ENCODE measurements at regions not wholly inside any gene's neighbourhood (a gene's known extent, or its start where the extent isn't known, plus 50 kb on each side); places are given as distances from the start of the nearest gene placed in this dataset.

- TF ChIP-seq KAT7 (CRISPR knock-in tag; IDR thresholded peaks at IDR 0.05; ENCODE audit: borderline replicate concordance) (no peak), MAX (CRISPR knock-in tag; IDR thresholded peaks at IDR 0.05) (no peak)
Measured at GRCh38 chr7:18167815-18168214, 140.2 kb upstream of the PRPS1L1 start.
